Suprapubic skin (tissue), 4 donors: ENCODE measurements at regions not wholly inside any gene's neighbourhood (a gene's known extent, or its start where the extent isn't known, plus 50 kb on each side); places are given as distances from the start of the nearest gene placed in this dataset.

ENCODE experiments used
- EP300 ChIP-seq: sonication (generic); formaldehyde crosslinking; IDR thresholded peaks from one replicate; pipeline ENCODE4 v1.6.1; 2017; ENCODE audit warnings: antibody characterized with exemption
- POLR2A ChIP-seq, 2 donors: fragments of 450-650 bp; IDR thresholded peaks; one replicate each; pipeline ENCODE4 v1.6.1; 2017; ENCODE audit warnings: antibody characterized with exemption in 2 of 2, mild to moderate bottlenecking in 2 of 2, moderate library complexity in 2 of 2
- POLR2AphosphoS5 ChIP-seq, 3 donors: sonication (generic); formaldehyde crosslinking; IDR thresholded peaks; one replicate each; pipeline ENCODE4 v1.6.1; 2017; ENCODE audit warnings: antibody characterized with exemption in 3 of 3
- TF ChIP-seq, protein P1 (sequence below), 2 donors: fragments of 200-600 bp in 1 of 2; fragments of 450-650 bp in 1 of 2; sonication (generic) in 1 of 2; IDR thresholded peaks; one replicate each; pipeline ENCODE4 v1.5.1; 2016 to 2019; ENCODE audit warnings: antibody characterized with exemption in 2 of 2, mild to moderate bottlenecking in 1 of 2, moderate library complexity in 1 of 2

GRCh38 chr2:150903055-150903454 lies 358.6 kb downstream of the RBM43 start:
- TF ChIP-seq, protein P1, sequence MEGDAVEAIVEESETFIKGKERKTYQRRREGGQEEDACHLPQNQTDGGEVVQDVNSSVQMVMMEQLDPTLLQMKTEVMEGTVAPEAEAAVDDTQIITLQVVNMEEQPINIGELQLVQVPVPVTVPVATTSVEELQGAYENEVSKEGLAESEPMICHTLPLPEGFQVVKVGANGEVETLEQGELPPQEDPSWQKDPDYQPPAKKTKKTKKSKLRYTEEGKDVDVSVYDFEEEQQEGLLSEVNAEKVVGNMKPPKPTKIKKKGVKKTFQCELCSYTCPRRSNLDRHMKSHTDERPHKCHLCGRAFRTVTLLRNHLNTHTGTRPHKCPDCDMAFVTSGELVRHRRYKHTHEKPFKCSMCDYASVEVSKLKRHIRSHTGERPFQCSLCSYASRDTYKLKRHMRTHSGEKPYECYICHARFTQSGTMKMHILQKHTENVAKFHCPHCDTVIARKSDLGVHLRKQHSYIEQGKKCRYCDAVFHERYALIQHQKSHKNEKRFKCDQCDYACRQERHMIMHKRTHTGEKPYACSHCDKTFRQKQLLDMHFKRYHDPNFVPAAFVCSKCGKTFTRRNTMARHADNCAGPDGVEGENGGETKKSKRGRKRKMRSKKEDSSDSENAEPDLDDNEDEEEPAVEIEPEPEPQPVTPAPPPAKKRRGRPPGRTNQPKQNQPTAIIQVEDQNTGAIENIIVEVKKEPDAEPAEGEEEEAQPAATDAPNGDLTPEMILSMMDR (IDR thresholded peaks at IDR 0.05) = no peak
- TF ChIP-seq EP300 (no peak), POLR2AphosphoS5 (IDR thresholded peaks at IDR 0.05) (no peak), POLR2A (IDR thresholded peaks at IDR 0.05) (no peak)
